ENCODE measurements at regions not wholly inside any gene's neighbourhood (a gene's known extent, or its start where the extent isn't known, plus 50 kb on each side); places are given as distances from the start of the nearest gene placed in this dataset.

DNA sequence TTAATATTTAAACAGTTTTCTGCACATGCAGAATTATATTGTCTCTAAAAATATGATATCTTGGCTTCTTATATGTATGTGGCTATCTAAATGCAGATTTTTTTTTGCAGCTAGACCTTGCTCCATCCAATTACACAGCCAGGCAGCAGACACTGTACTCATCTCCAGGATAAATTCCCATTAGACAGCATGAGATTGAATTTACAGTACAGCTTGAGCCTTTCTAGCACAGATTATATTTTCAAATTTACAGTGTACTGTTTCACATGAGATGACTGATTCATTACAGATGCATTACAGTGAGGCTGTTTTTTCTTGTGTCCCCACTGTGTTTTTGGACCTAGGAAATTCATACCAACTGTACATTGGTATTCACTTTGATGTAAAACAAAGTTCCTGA lies 134.9 kb downstream of the OTOL1 start:
- TF ChIP-seq, protein P1, sequence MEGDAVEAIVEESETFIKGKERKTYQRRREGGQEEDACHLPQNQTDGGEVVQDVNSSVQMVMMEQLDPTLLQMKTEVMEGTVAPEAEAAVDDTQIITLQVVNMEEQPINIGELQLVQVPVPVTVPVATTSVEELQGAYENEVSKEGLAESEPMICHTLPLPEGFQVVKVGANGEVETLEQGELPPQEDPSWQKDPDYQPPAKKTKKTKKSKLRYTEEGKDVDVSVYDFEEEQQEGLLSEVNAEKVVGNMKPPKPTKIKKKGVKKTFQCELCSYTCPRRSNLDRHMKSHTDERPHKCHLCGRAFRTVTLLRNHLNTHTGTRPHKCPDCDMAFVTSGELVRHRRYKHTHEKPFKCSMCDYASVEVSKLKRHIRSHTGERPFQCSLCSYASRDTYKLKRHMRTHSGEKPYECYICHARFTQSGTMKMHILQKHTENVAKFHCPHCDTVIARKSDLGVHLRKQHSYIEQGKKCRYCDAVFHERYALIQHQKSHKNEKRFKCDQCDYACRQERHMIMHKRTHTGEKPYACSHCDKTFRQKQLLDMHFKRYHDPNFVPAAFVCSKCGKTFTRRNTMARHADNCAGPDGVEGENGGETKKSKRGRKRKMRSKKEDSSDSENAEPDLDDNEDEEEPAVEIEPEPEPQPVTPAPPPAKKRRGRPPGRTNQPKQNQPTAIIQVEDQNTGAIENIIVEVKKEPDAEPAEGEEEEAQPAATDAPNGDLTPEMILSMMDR (IDR thresholded peaks at IDR 0.05): no peak
- TF ChIP-seq EZH2phosphoT487 (IDR thresholded peaks at IDR 0.05) (no peak), EZH2 (IDR thresholded peaks at IDR 0.05) (no peak)
